HG02623 (cell line): ENCODE measurements at regions not wholly inside any gene's neighbourhood (a gene's known extent, or its start where the extent isn't known, plus 50 kb on each side); places are given as distances from the start of the nearest gene placed in this dataset.
"Not testable (repeated sequence)": the region's sequence is repeated elsewhere in the genome, so short reads cannot be mapped to it uniquely, and the experiment has no call there.

ENCODE experiments used
- ATAC-seq: cut with Tn5 transposase; IDR thresholded peaks from one replicate; pipeline ENCODE4 v1.9.1; 2021; ENCODE audit warnings: moderate library complexity; ENCODE audit not compliant: unreplicated experiment

GRCh38 chr7:81374641-81375040 is 395.2 kb downstream of the HGF start:
- ATAC-seq, result not testable (repeated sequence)

- no peak for ATAC-seq
Observed at GRCh38 chr7:81370822-81371221, 399.0 kb downstream of the HGF start.

- ATAC-seq, result no peak
Observed at GRCh38 chr7:81367326-81367931, 402.4 kb downstream of the HGF start.

- ATAC-seq, result no peak
Observed at GRCh38 chr7:81366546-81366945, 403.3 kb downstream of the HGF start.

GRCh38 chr7:81361769-81362312 is 408.0 kb downstream of the HGF start:
- no peak for ATAC-seq

GRCh38 chr7:81355911-81356310 is 413.9 kb downstream of the HGF start:
- no peak for ATAC-seq

- ATAC-seq, result no peak
Observed at GRCh38 chr7:81349044-81349443, 420.8 kb downstream of the HGF start.

GRCh38 chr7:81339946-81340345 is 421.1 kb upstream of the SEMA3C start:
- no peak for ATAC-seq

GRCh38 chr7:81333536-81333935 is 414.7 kb upstream of the SEMA3C start:
- no peak for ATAC-seq

- no peak for ATAC-seq
Observed at GRCh38 chr7:81333004-81333403, 414.2 kb upstream of the SEMA3C start.

GRCh38 chr7:81331061-81332018 is 412.5 kb upstream of the SEMA3C start:
- no peak for ATAC-seq

- ATAC-seq, result no peak
Observed at GRCh38 chr7:81330108-81330507, 411.3 kb upstream of the SEMA3C start.

- no peak for ATAC-seq
Observed at GRCh38 chr7:81327468-81328266, 408.8 kb upstream of the SEMA3C start.

- ATAC-seq, result no peak
Observed at GRCh38 chr7:81321949-81322348, 403.1 kb upstream of the SEMA3C start.

- ATAC-seq, result no peak
Observed at GRCh38 chr7:81317741-81318140, 398.9 kb upstream of the SEMA3C start.

GRCh38 chr7:81308643-81309322 is 389.9 kb upstream of the SEMA3C start:
- ATAC-seq, result no peak

- no peak for ATAC-seq
Observed at GRCh38 chr7:81301815-81302214, 383.0 kb upstream of the SEMA3C start.

GRCh38 chr7:81300753-81301152 is 381.9 kb upstream of the SEMA3C start:
- no peak for ATAC-seq

- ATAC-seq, result no peak
Observed at GRCh38 chr7:81299711-81300110, 380.9 kb upstream of the SEMA3C start.

GRCh38 chr7:81298951-81299666 is 380.3 kb upstream of the SEMA3C start:
- ATAC-seq, result no peak
